Gastrocnemius medialis (tissue), 4 donors: ENCODE measurements at regions not wholly inside any gene's neighbourhood (a gene's known extent, or its start where the extent isn't known, plus 50 kb on each side); places are given as distances from the start of the nearest gene placed in this dataset.
A peak's percentile ranks its signal among the peaks of the same experiment; 100 is the strongest.

Source experiments
- ATAC-seq, 2 donors: fragments of 150-250 bp; one replicate each; pipeline ENCODE4 v1.9.1; 2016
- DNase-seq, 2 donors: peaks; one replicate each; pipeline ENCODE4 v3.0.0-alpha.2; 2019
- H3K27ac ChIP-seq, 4 donors: fragments of 200-600 bp; sonication (generic); 1 replicate in 1 of 4; 2 replicates in 3 of 4; pipeline ENCODE4 v1.5.1; 2016 to 2018; ENCODE audit warnings: mild to moderate bottlenecking in 2 of 4, moderate library complexity in 1 of 4
- H3K27me3 ChIP-seq, 3 donors: fragments of 200-600 bp; sonication (generic) in 2 of 3; 1 replicate in 1 of 3; 2 replicates in 2 of 3; pipeline versions ENCODE4 v1.5.1 to v1.6.0; 2016 to 2019; ENCODE audit warnings: mild to moderate bottlenecking in 1 of 3, moderate library complexity in 1 of 3
- H3K36me3 ChIP-seq, 2 donors: fragments of 200-600 bp; sonication (generic) in 1 of 2; one replicate each; pipeline ENCODE4 v1.5.1; 2017 to 2018
- H3K4me1 ChIP-seq, 2 donors: fragments of 200-600 bp; sonication (generic) in 1 of 2; one replicate each; pipeline ENCODE4 v1.5.1; 2016 to 2017; ENCODE audit warnings: mild to moderate bottlenecking in 2 of 2
- H3K4me3 ChIP-seq, 4 donors: fragments of 200-600 bp; sonication (generic) in 3 of 4; 1 replicate in 1 of 4; 2 replicates in 3 of 4; pipeline ENCODE4 v1.5.1; 2016 to 2019; ENCODE audit warnings: mild to moderate bottlenecking in 2 of 4
- H3K9me3 ChIP-seq, 3 donors: fragments of 200-600 bp; sonication (generic) in 2 of 3; 1 replicate in 1 of 3; 2 replicates in 2 of 3; pipeline ENCODE4 v1.5.1; 2016 to 2019
- CTCF ChIP-seq, 5 experiments: fragments of 450-650 bp in 3 of 5; fragments of 200-600 bp in 2 of 5; sonication (generic) in 2 of 5; IDR thresholded peaks in 4 of 5; conservative IDR thresholded peaks in 1 of 5; 1 replicate in 4 of 5; 2 replicates in 1 of 5; pipeline ENCODE4 v1.5.1; 2016 to 2019; ENCODE audit warnings: antibody characterized with exemption in 5 of 5, mild to moderate bottlenecking in 3 of 5, moderate library complexity in 3 of 5
- POLR2A ChIP-seq, 2 donors: fragments of 450-650 bp; IDR thresholded peaks; one replicate each; pipeline ENCODE4 v1.6.1; 2017; ENCODE audit warnings: antibody characterized with exemption in 2 of 2, mild to moderate bottlenecking in 2 of 2, moderate library complexity in 2 of 2
- in situ Hi-C, 4 donors: fragments of 200-750 bp; cut with MboI; loops; one replicate each; pipeline versions ENCODE4 v1.15.0 to v1.8.0; 2017; ENCODE audit warnings: low sequenced_read_pairs in 4 of 4
- intact Hi-C: fragments of 100-400 bp; cut with DNase I; formaldehyde crosslinking; loops from one replicate; pipeline ENCODE4 v1.15.1; 2023; ENCODE audit warnings: low total_unique reads

GRCh38 chr7:113715981-113716856 is 202.6 kb downstream of the PPP1R3A start:
- peak; percentile 98 to 99 for ATAC-seq
- intact Hi-C loops = loop anchor here (10.0 kb wide), 1 partner anchor 199 kb away; the partner anchor contains the start of gene PPP1R3A
- in situ Hi-C loops = loop anchor here in 1 of 4 donors (25.0 kb wide), 1 partner anchor 1154 kb away; no protein-coding TSS in a partner anchor
- Histone ChIP-seq H3K27ac (peak overlapping the region; percentile 71 to 79 (median 76)), H3K9me3 (no peaks in the 10 kb centered on the region), H3K4me3 (peak overlapping the region in 3 of 4 donors; percentile 13 to 28 (median 26)), H3K36me3 (no peaks in the 10 kb centered on the region), H3K27me3 (no peaks in the 10 kb centered on the region), H3K4me1 (peaks cover 23 to 35% of the 10 kb centered on the region in 2 donors)
- peak; percentile 46 to 54 for DNase-seq
- TF ChIP-seq POLR2A (IDR thresholded peaks at IDR 0.05) (no peak), CTCF (IDR thresholded peaks at IDR 0.05 in 4 of 5, conservative IDR thresholded peaks at IDR 0.05 in 1 of 5) (no peak)

GRCh38 chr7:113715262-113715661 is 203.5 kb downstream of the PPP1R3A start:
- Histone ChIP-seq H3K36me3 (no peaks in the 10 kb centered on the region), H3K4me1 (peaks cover 23 to 35% of the 10 kb centered on the region in 2 donors), H3K27me3 (no peaks in the 10 kb centered on the region), H3K9me3 (no peaks in the 10 kb centered on the region), H3K4me3 (no peak overlapping the region), H3K27ac (peak overlapping the region; percentile 71 to 79 (median 76))
- in situ Hi-C loops (loop anchor here in 1 of 4 donors (25.0 kb wide), 1 partner anchor 1153 kb away; no protein-coding TSS in a partner anchor), intact Hi-C loops (loop anchor here (10.0 kb wide), 1 partner anchor 200 kb away; the partner anchor contains the start of gene PPP1R3A)
- TF ChIP-seq CTCF (IDR thresholded peaks at IDR 0.05 in 4 of 5, conservative IDR thresholded peaks at IDR 0.05 in 1 of 5) = no peak
- no peak for TF ChIP-seq POLR2A (IDR thresholded peaks at IDR 0.05)
- no peak for DNase-seq
- no peak for ATAC-seq

DNA sequence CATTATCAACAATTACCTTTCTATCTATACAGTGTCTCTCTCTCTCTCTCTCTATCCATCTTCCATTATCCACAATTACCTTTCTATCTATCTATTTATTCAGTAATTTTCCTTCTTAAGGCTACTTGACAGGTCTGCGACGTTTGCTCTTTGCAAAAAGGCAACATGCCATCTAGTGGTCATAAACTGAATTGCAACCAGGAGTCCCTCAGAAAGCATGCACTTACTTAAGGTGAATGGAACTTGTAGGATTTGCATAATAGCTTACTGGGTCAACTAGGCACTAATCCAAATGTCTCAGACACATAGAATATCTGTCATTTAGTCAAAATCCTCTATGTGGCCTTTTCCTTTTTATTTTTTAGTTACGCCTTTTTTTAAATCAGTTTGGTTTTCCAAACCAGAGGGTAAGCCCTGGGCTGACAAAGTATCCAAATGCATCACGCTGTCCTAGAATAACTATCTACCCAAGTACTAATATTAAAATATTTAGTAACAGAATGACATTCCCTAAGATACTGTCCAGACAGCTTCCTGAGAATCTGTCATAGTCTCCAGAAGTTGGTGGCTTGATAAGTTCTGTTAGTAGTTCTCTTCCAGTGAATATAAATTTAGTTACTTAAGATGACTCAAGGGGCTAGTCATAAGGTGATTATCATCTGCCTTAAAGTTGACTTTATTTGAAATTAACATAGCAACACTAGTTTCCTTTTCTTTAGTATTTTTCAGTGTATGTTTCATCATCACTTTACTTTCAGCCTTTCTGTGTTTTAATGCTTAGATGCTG is 208.3 kb downstream of the PPP1R3A start:
- Histone ChIP-seq H3K9me3 (no peaks in the 10 kb centered on the region), H3K4me3 (no peak overlapping the region), H3K4me1 (peaks cover 6 to 14% of the 10 kb centered on the region in 2 donors), H3K27me3 (no peaks in the 10 kb centered on the region), H3K36me3 (no peaks in the 10 kb centered on the region), H3K27ac (no peak overlapping the region)
- intact Hi-C loops (loop anchor here (5.0 to 10.0 kb wide), 2 partner anchors 204 to 593 kb away; partner anchors contain the start of genes PPP1R3A and SMIM30), in situ Hi-C loops (loop anchor here in 1 of 4 donors (25.0 kb wide), 1 partner anchor 1148 kb away; no protein-coding TSS in a partner anchor)
- peak in 1 of 2 donors; percentile 14 for DNase-seq
- peak; percentile 47 to 74 for ATAC-seq
- TF ChIP-seq CTCF (IDR thresholded peaks at IDR 0.05 in 4 of 5, conservative IDR thresholded peaks at IDR 0.05 in 1 of 5) (peak; percentile 61 to 86 (median 65)), POLR2A (IDR thresholded peaks at IDR 0.05) (no peak)

GRCh38 chr7:113705439-113705838 is 213.4 kb downstream of the PPP1R3A start:
- H3K27me3 ChIP-seq = no peaks in the 10 kb centered on the region
- H3K27ac ChIP-seq = no peak overlapping the region
- H3K4me1 ChIP-seq = peaks cover 0 to 6% of the 10 kb centered on the region in 2 donors
- DNase-seq (no peak), ATAC-seq (no peak)
- no peaks in the 10 kb centered on the region for H3K9me3 ChIP-seq
- no peak overlapping the region for H3K4me3 ChIP-seq
- TF ChIP-seq CTCF (IDR thresholded peaks at IDR 0.05 in 4 of 5, conservative IDR thresholded peaks at IDR 0.05 in 1 of 5) (no peak), POLR2A (IDR thresholded peaks at IDR 0.05) (no peak)
- in situ Hi-C loops (loop anchor here in 1 of 4 donors (25.0 kb wide), 1 partner anchor 1143 kb away; no protein-coding TSS in a partner anchor), intact Hi-C loops (no loop called here)
- no peaks in the 10 kb centered on the region for H3K36me3 ChIP-seq
